HCT116 (cell line): ENCODE measurements at regions not wholly inside any gene's neighbourhood (a gene's known extent, or its start where the extent isn't known, plus 50 kb on each side); places are given as distances from the start of the nearest gene placed in this dataset.

Experiments
- ATAC-seq: fragments of 200-7000 bp; cut with Tn5 transposase; 2 replicates; pipeline ENCODE4 v1.9.1; 2020; ENCODE audit warnings: mild to moderate bottlenecking, moderate library complexity
- BruUV-seq: library from RNA; stranded (reverse); fragments of 400-500 nt; replicated peaks from 2 replicates; lab custom pipeline; 2021; lab: Mats Ljungman, UMichigan
- CTCF ChIA-PET: fragments of 300-600 bp; sonication (Branson Sonifier 250); formaldehyde crosslinking; loops from one replicate; lab custom pipeline; 2021; ENCODE audit warnings: antibody characterized with exemption; lab: Charles Lee
- POLR2A ChIA-PET: fragments of 300-600, 350-600 bp; sonication (Branson Sonifier 250); formaldehyde crosslinking; loops from one replicate; lab custom pipeline; 2021; ENCODE audit warnings: antibody characterized with exemption; lab: Charles Lee
- RAD21 ChIA-PET, 2 experiments: fragments of 300-600 bp; sonication (Branson Sonifier 250); formaldehyde crosslinking; loops; one replicate each; lab custom pipeline; 2023; ENCODE audit warnings: low total read pairs in 2 of 2; ENCODE audit not compliant: uncharacterized antibody in 2 of 2, unreplicated experiment in 2 of 2, low non-redundant PET in 1 of 2; lab: Charles Lee
- DNase-seq: peaks from one replicate; pipeline ENCODE4 v3.0.0-alpha.2; 2010; ENCODE audit warnings: low read depth, low spot score
- H2AFZ ChIP-seq: fragments of 200-600 bp; shearing (Covaris generic), sonication (generic); 2 replicates; pipeline ENCODE4 v1.6.1; 2017; ENCODE audit warnings: low read depth, mixed run types, mixed read lengths, antibody characterized with exemption, low read length; ENCODE audit not compliant: poor library complexity, severe bottlenecking
- H3K27ac ChIP-seq: 2 replicates; pipeline ENCODE4 v1.5.1; 2012; ENCODE audit warnings: low read depth, low read length
- H3K27me3 ChIP-seq: fragments of 200-600 bp; sonication (generic); 2 replicates; pipeline ENCODE4 v1.6.1; 2016; ENCODE audit warnings: mixed run types, low read length, mixed read lengths; ENCODE audit not compliant: insufficient read depth
- H3K36me3 ChIP-seq, 2 experiments: fragments of 200-500 bp in 1 of 2; fragments of 200-600 bp in 1 of 2; sonication (Bioruptor generic) in 1 of 2; sonication (generic) in 1 of 2; 2 replicates each; pipeline versions ENCODE4 v1.5.1 to v1.6.1; 2014 to 2016; ENCODE audit warnings: low read length in 2 of 2, inconsistent platforms in 1 of 2, mixed read lengths in 1 of 2, mixed run types in 1 of 2; ENCODE audit not compliant: insufficient read depth in 2 of 2, control insufficient read depth in 1 of 2
- H3K4me1 ChIP-seq, 2 experiments: fragments of 200-600 bp in 1 of 2; sonication (generic) in 1 of 2; 2 replicates each; pipeline versions ENCODE4 v1.5.1 to v1.6.1; 2012 to 2017; ENCODE audit warnings: low read length in 2 of 2, inconsistent platforms in 1 of 2, mild to moderate bottlenecking in 1 of 2, mixed read lengths in 1 of 2, mixed run types in 1 of 2, moderate library complexity in 1 of 2; ENCODE audit not compliant: insufficient read depth in 2 of 2, control insufficient read depth in 1 of 2
- H3K4me2 ChIP-seq: fragments of 200-600 bp; sonication (generic); 2 replicates; pipeline ENCODE4 v1.6.1; 2017; ENCODE audit warnings: mixed run types, low read length, mixed read lengths
- H3K4me3 ChIP-seq, 2 experiments: fragments of 200-600 bp in 1 of 2; sonication (generic) in 1 of 2; replicated peaks in 1 of 2; 2 replicates each; pipeline ENCODE4 v1.5.1; 2011 to 2016; ENCODE audit warnings: low read length in 2 of 2, control low read depth in 1 of 2, low read depth in 1 of 2, mild to moderate bottlenecking in 1 of 2, mixed read lengths in 1 of 2, mixed run types in 1 of 2
- H3K79me2 ChIP-seq: fragments of 200-600 bp; sonication (generic); 2 replicates; pipeline ENCODE4 v1.6.1; 2017; ENCODE audit warnings: mild to moderate bottlenecking, mixed run types, low read length, moderate library complexity, mixed read lengths; ENCODE audit not compliant: insufficient read depth
- H3K9ac ChIP-seq: fragments of 200-600 bp; sonication (generic); 2 replicates; pipeline ENCODE4 v1.6.1; 2016; ENCODE audit warnings: low read length, mixed read lengths
- H3K9me2 ChIP-seq: fragments of 200-600 bp; sonication (generic), shearing (Covaris generic); 2 replicates; pipeline ENCODE4 v1.6.1; 2017; ENCODE audit warnings: mixed run types, mild to moderate bottlenecking, moderate library complexity; ENCODE audit not compliant: insufficient read depth
- H3K9me3 ChIP-seq, 2 experiments: fragments of 200-500 bp in 1 of 2; fragments of 200-600 bp in 1 of 2; sonication (Bioruptor generic) in 1 of 2; sonication (generic) in 1 of 2; 2 replicates each; pipeline ENCODE4 v1.6.1; 2014 to 2017; ENCODE audit warnings: low read length in 2 of 2, mixed read lengths in 2 of 2, inconsistent platforms in 1 of 2, low read depth in 1 of 2, mild to moderate bottlenecking in 1 of 2, mixed run types in 1 of 2, moderate library complexity in 1 of 2; ENCODE audit not compliant: control insufficient read depth in 1 of 2, insufficient read depth in 1 of 2
- H4K20me1 ChIP-seq: fragments of 200-600 bp; sonication (generic), shearing (Covaris generic); 2 replicates; pipeline ENCODE4 v1.6.1; 2017; ENCODE audit warnings: mixed run types, mild to moderate bottlenecking, moderate library complexity; ENCODE audit not compliant: insufficient read depth
- ATF3 ChIP-seq: IDR thresholded peaks from 2 replicates; pipeline ENCODE4 v1.6.1; 2012
- CBX3 ChIP-seq: IDR thresholded peaks from 2 replicates; pipeline ENCODE4 v1.6.1; 2012; ENCODE audit warnings: low read depth
- CEBPB ChIP-seq: IDR thresholded peaks from 2 replicates; pipeline ENCODE4 v1.6.1; 2012; ENCODE audit warnings: low read depth
- CTCF ChIP-seq, 3 experiments: fragments of 200-600 bp in 1 of 3; sonication (generic) in 1 of 3; IDR thresholded peaks in 2 of 3; conservative IDR thresholded peaks in 1 of 3; 2 replicates each; pipeline ENCODE4 v1.5.1; 2012 to 2017; ENCODE audit warnings: low read depth in 2 of 3, low read length in 2 of 3, antibody characterized with exemption in 1 of 3, borderline replicate concordance in 1 of 3, control low read depth in 1 of 3, mild to moderate bottlenecking in 1 of 3, mixed read lengths in 1 of 3, mixed run types in 1 of 3, moderate library complexity in 1 of 3; ENCODE audit not compliant: insufficient read depth in 1 of 3
- EGR1 ChIP-seq: IDR thresholded peaks from 2 replicates; pipeline ENCODE4 v1.6.1; 2012; ENCODE audit warnings: low read depth
- ELF1 ChIP-seq: IDR thresholded peaks from 2 replicates; pipeline ENCODE4 v1.6.1; 2012; ENCODE audit warnings: low read depth, borderline replicate concordance
- EZH2 ChIP-seq: fragments of 200-600 bp; sonication (generic); IDR thresholded peaks from 2 replicates; pipeline ENCODE4 v1.6.1; 2017; ENCODE audit warnings: antibody characterized with exemption, mixed run types
- EZH2phosphoT487 ChIP-seq: fragments of 200-600 bp; IDR thresholded peaks from 2 replicates; pipeline ENCODE4 v1.6.1; 2018; ENCODE audit warnings: antibody characterized with exemption, borderline replicate concordance
- JUND ChIP-seq: IDR thresholded peaks from 2 replicates; pipeline ENCODE4 v1.6.1; 2012
- POLR2A ChIP-seq: IDR thresholded peaks from 2 replicates; pipeline ENCODE4 v1.7.0; 2011; ENCODE audit warnings: borderline replicate concordance; ENCODE audit not compliant: insufficient read depth, insufficient read length; ENCODE audit errors: extremely low read depth
- POLR2AphosphoS5 ChIP-seq: IDR thresholded peaks from 2 replicates; pipeline ENCODE4 v1.6.1; 2011; ENCODE audit warnings: mild to moderate bottlenecking, low read depth, low read length, moderate library complexity
- RAD21 ChIP-seq: IDR thresholded peaks from 2 replicates; pipeline ENCODE4 v1.6.1; 2012; ENCODE audit warnings: low read depth, mild to moderate bottlenecking
- SIN3A ChIP-seq: IDR thresholded peaks from 2 replicates; pipeline ENCODE4 v1.6.1; 2012; ENCODE audit warnings: low read depth
- SP1 ChIP-seq: IDR thresholded peaks from 2 replicates; pipeline ENCODE4 v1.6.1; 2012; ENCODE audit warnings: low read depth
- SRF ChIP-seq: IDR thresholded peaks from 2 replicates; pipeline ENCODE4 v1.6.1; 2012; ENCODE audit warnings: low read depth
- TCF7L2 ChIP-seq: IDR thresholded peaks from 2 replicates; pipeline ENCODE4 v1.7.0; 2011; ENCODE audit warnings: borderline replicate concordance, inconsistent platforms; ENCODE audit not compliant: insufficient read depth, insufficient read length; ENCODE audit errors: extremely low read depth
- YY1 ChIP-seq: IDR thresholded peaks from 2 replicates; pipeline ENCODE4 v1.6.1; 2011; ENCODE audit warnings: low read length, low read depth, moderate library complexity, mild to moderate bottlenecking; ENCODE audit not compliant: insufficient replicate concordance; ENCODE audit errors: extremely low read depth
- ZBTB33 ChIP-seq: IDR thresholded peaks from 2 replicates; pipeline ENCODE4 v1.6.1; 2011; ENCODE audit warnings: mild to moderate bottlenecking, low read length, moderate library complexity; ENCODE audit not compliant: insufficient replicate concordance; ENCODE audit errors: extremely low read depth
- ZNF274 ChIP-seq: fragments of 200-500 bp; sonication (Bioruptor generic); IDR thresholded peaks from 2 replicates; pipeline ENCODE4 v1.6.1; 2014; ENCODE audit warnings: mild to moderate bottlenecking, low read depth, low read length, inconsistent platforms
- intact Hi-C: fragments of 100-400 bp; cut with micrococcal nuclease; formaldehyde crosslinking; loops from 2 replicates; pipeline ENCODE4 v1.10.0; 2022

GRCh38 chr2:236783417-236784020, 213.9 kb downstream of the ACKR3 start:
- Histone ChIP-seq H3K27ac (no peak overlapping the region), H3K9me2 (no peaks in the 10 kb centered on the region), H3K4me1 (no peaks in the 10 kb centered on the region), H3K27me3 (peaks cover 41% of the 10 kb centered on the region), H3K9me3 (no peaks in the 10 kb centered on the region), H3K36me3 (no peaks in the 10 kb centered on the region), H2AFZ (no peak overlapping the region), H3K9ac (no peak overlapping the region), H3K79me2 (no peaks in the 10 kb centered on the region), H4K20me1 (no peaks in the 10 kb centered on the region), H3K4me2 (no peak overlapping the region), H3K4me3 (no peak overlapping the region)
- BruUV-seq: no TSS peak
- TF ChIP-seq CBX3 (no peak), ZNF274 (no peak), ATF3 (no peak), ZBTB33 (no peak), SRF (no peak), SP1 (no peak), TCF7L2 (no peak), SIN3A (no peak), RAD21 (no peak), YY1 (no peak), POLR2A (no peak), ELF1 (no peak), JUND (no peak), EGR1 (no peak), POLR2AphosphoS5 (no peak), EZH2 (no peak), CTCF (IDR thresholded peaks at IDR 0.05 in 2 of 3, conservative IDR thresholded peaks at IDR 0.05 in 1 of 3; ENCODE audit: borderline replicate concordance in 1 of 3, insufficient read depth in 1 of 3, low read depth in 2 of 3, low read length in 2 of 3) (no peak), EZH2phosphoT487 (no peak), CEBPB (no peak)
- ChIA-PET RAD21 (no interaction called here), CTCF (no interaction called here), POLR2A (no interaction called here)
- ATAC-seq (no peak), DNase-seq (no peak)
- intact Hi-C loops: no loop called here
